GM12878 (cell line): ENCODE measurements at regions not wholly inside any gene's neighbourhood (a gene's known extent, or its start where the extent isn't known, plus 50 kb on each side); places are given as distances from the start of the nearest gene placed in this dataset.

Source experiments
- ATAC-seq: fragments of 200-7000 bp; cut with Tn5 transposase; 3 replicates; pipeline ENCODE4 v1.9.1; 2020; ENCODE audit warnings: mild to moderate bottlenecking, moderate library complexity
- BruUV-seq: library from RNA; stranded (reverse); fragments of 400-500 nt; replicated peaks from 2 replicates; lab custom pipeline; 2021; lab: Mats Ljungman, UMichigan
- CTCF ChIA-PET: fragments of 300-600 bp; sonication (Branson Sonifier 250); formaldehyde crosslinking; extraction: SDS; loops from one replicate; lab custom pipeline; 2021; ENCODE audit warnings: inconsistent platforms; lab: Yijun Ruan, JAX
- POLR2A ChIA-PET: fragments of 350-600 bp; formaldehyde crosslinking; extraction: SDS; loops from one replicate; lab custom pipeline; 2021; ENCODE audit warnings: inconsistent platforms; lab: Charles Lee
- RAD21 ChIA-PET: fragments of 300-600 bp; sonication (Branson Sonifier 250); formaldehyde crosslinking; loops from one replicate; lab custom pipeline; 2023; ENCODE audit warnings: antibody characterized with exemption; ENCODE audit not compliant: unreplicated experiment; lab: Charles Lee
- SMC1A ChIA-PET: fragments of 300-600 bp; sonication (Branson Sonifier 250); formaldehyde crosslinking; loops from one replicate; lab custom pipeline; 2023; ENCODE audit not compliant: unreplicated experiment, uncharacterized antibody; lab: Charles Lee
- DNase-seq: peaks from one replicate; pipeline ENCODE4 v3.0.0-alpha.2; 2011; ENCODE audit warnings: low read depth, low spot score
- FAIRE-seq: peaks from 3 replicates; lab custom pipeline; 2011; peaks lifted over from hg19 to GRCh38; lab: Jason Lieb, UNC
- H2AFZ ChIP-seq: 2 replicates; pipeline ENCODE4 v1.6.0; 2011; ENCODE audit warnings: low read depth, low read length, control low read depth; ENCODE audit not compliant: control insufficient read depth
- H3K27ac ChIP-seq: 2 replicates; pipeline ENCODE4 v1.5.1; 2011; ENCODE audit warnings: control low read depth; ENCODE audit not compliant: control insufficient read depth, insufficient read depth
- H3K27me3 ChIP-seq, 2 experiments: replicated peaks in 1 of 2; 2 replicates each; pipeline versions ENCODE4 v1.6.0 to v1.6.1; 2011; ENCODE audit warnings: low read length in 1 of 2; ENCODE audit not compliant: control insufficient read depth in 2 of 2, insufficient read depth in 2 of 2
- H3K36me3 ChIP-seq, 2 experiments: 2 replicates each; pipeline ENCODE4 v1.5.1; 2011; ENCODE audit warnings: low read length in 1 of 2; ENCODE audit not compliant: control insufficient read depth in 2 of 2, insufficient read depth in 2 of 2
- H3K4me1 ChIP-seq: 2 replicates; pipeline ENCODE4 v1.6.1; 2011; ENCODE audit warnings: mild to moderate bottlenecking, low read length, moderate library complexity, mixed read lengths; ENCODE audit not compliant: control insufficient read depth, insufficient read depth
- H3K4me2 ChIP-seq: 2 replicates; pipeline ENCODE4 v1.6.0; 2011; ENCODE audit warnings: control low read depth; ENCODE audit not compliant: control insufficient read depth, insufficient read depth
- H3K4me3 ChIP-seq: fragments of 200-600 bp; sonication (generic); 2 replicates; pipeline ENCODE4 v1.5.1; 2016
- H3K79me2 ChIP-seq: 2 replicates; pipeline ENCODE4 v1.6.0; 2011; ENCODE audit warnings: low read length; ENCODE audit not compliant: control insufficient read depth, insufficient read depth
- H3K9ac ChIP-seq: 2 replicates; pipeline ENCODE4 v1.8.0; 2011; ENCODE audit warnings: low read length, control low read depth, mixed read lengths; ENCODE audit not compliant: control insufficient read depth, insufficient read depth
- H3K9me3 ChIP-seq: replicated peaks from 3 replicates; pipeline ENCODE4 v1.5.1; 2011; ENCODE audit warnings: mild to moderate bottlenecking, low read length; ENCODE audit not compliant: control insufficient read depth, insufficient read depth
- H4K20me1 ChIP-seq: 2 replicates; pipeline ENCODE4 v1.6.0; 2011; ENCODE audit not compliant: control insufficient read depth, insufficient read depth
- ATF7 ChIP-seq: fragments of 450-650 bp; IDR thresholded peaks from 2 replicates; pipeline ENCODE4 v1.6.1; 2016; ENCODE audit warnings: low read depth, mild to moderate bottlenecking
- CHD1 ChIP-seq: IDR thresholded peaks from 2 replicates; pipeline ENCODE4 v1.6.1; 2012; ENCODE audit warnings: low read depth, low read length, improper control_type of control experiment
- CHD2 ChIP-seq: IDR thresholded peaks from 2 replicates; pipeline ENCODE4 v1.6.1; 2011; ENCODE audit warnings: low read depth, low read length, improper control_type of control experiment, borderline replicate concordance
- DPF2 ChIP-seq: fragments of 450-650 bp; IDR thresholded peaks from 2 replicates; pipeline ENCODE4 v1.6.1; 2017; ENCODE audit warnings: mild to moderate bottlenecking
- E4F1 ChIP-seq: fragments of 450-650 bp; IDR thresholded peaks from 2 replicates; pipeline ENCODE4 v1.6.1; 2018; ENCODE audit warnings: borderline replicate concordance, mild to moderate bottlenecking; ENCODE audit not compliant: partially characterized antibody
- EZH2 ChIP-seq: IDR thresholded peaks from 2 replicates; pipeline ENCODE4 v1.6.1; 2012; ENCODE audit warnings: low read depth, mild to moderate bottlenecking, control low read depth, inconsistent platforms, low read length, borderline replicate concordance; ENCODE audit not compliant: control insufficient read depth
- HDAC2 ChIP-seq: fragments of 200-600 bp; sonication (generic); IDR thresholded peaks from 2 replicates; pipeline ENCODE4 v1.6.1; 2017
- KDM1A ChIP-seq: fragments of 200-600 bp; sonication (generic); IDR thresholded peaks from 2 replicates; pipeline ENCODE4 v1.6.1; 2016; ENCODE audit warnings: borderline replicate concordance
- MEF2B ChIP-seq: fragments of 450-650 bp; IDR thresholded peaks from 2 replicates; pipeline ENCODE4 v1.6.1; 2018; ENCODE audit warnings: mild to moderate bottlenecking, moderate library complexity; ENCODE audit not compliant: partially characterized antibody, poor library complexity, severe bottlenecking
- MYB ChIP-seq: fragments of 150-350 bp; IDR thresholded peaks from 2 replicates; pipeline ENCODE4 v1.6.1; 2014; ENCODE audit warnings: mild to moderate bottlenecking, low read depth, low read length, borderline replicate concordance
- NR2F1 ChIP-seq: fragments of 450-650 bp; conservative IDR thresholded peaks from 2 replicates; pipeline ENCODE4 v1.6.1; 2017; ENCODE audit warnings: mild to moderate bottlenecking
- NRF1 ChIP-seq: conservative IDR thresholded peaks from 2 replicates; pipeline ENCODE4 v1.6.1; 2011; ENCODE audit warnings: mild to moderate bottlenecking, low read depth, low read length, improper control_type of control experiment
- PAX5 ChIP-seq: IDR thresholded peaks from 2 replicates; pipeline ENCODE4 v1.6.1; 2011; ENCODE audit warnings: low read depth, low read length, borderline replicate concordance
- RAD51 ChIP-seq: fragments of 450-650 bp; IDR thresholded peaks from 2 replicates; pipeline ENCODE4 v1.6.1; 2016; ENCODE audit warnings: moderate library complexity, mild to moderate bottlenecking, inconsistent platforms
- SIN3A ChIP-seq: IDR thresholded peaks from 2 replicates; pipeline ENCODE4 v1.6.1; 2012; ENCODE audit warnings: low read depth, low read length, improper control_type of control experiment
- TAF1 ChIP-seq: IDR thresholded peaks from 2 replicates; pipeline ENCODE4 v1.6.1; 2011; ENCODE audit warnings: mild to moderate bottlenecking, low read depth, low read length, borderline replicate concordance
- USF1 ChIP-seq: IDR thresholded peaks from 2 replicates; pipeline ENCODE4 v1.6.1; 2011; ENCODE audit warnings: borderline replicate concordance, low read depth, mild to moderate bottlenecking, moderate library complexity, mixed read lengths, low read length; ENCODE audit not compliant: insufficient read depth; ENCODE audit errors: extremely low read length
- WGBS: methylation state at CpG from one replicate; pipeline ENCODE4 v1.1.6; 2016; ENCODE audit warnings: low lambda C conversion rate; ENCODE audit not compliant: insufficient replicate concordance, insufficient coverage; ENCODE audit errors: missing lambda C conversion rate; 5-methylcytosine and 5-hydroxymethylcytosine counted together
- in situ Hi-C: fragments of 300-500 bp; cut with MboI; formaldehyde crosslinking; loops from 9 replicates; pipeline ENCODE4 v1.14.3; 2018; ENCODE audit warnings: mixed read lengths
- intact Hi-C: fragments of 100-400 bp; cut with micrococcal nuclease; formaldehyde crosslinking; loops from one replicate; pipeline ENCODE4 v1.14.2; 2022; ENCODE audit not compliant: unreplicated experiment

GRCh38 chr2:129400826-129401225 is 578.6 kb upstream of the RAB6C start:
- ATAC-seq (peak; percentile 50), FAIRE-seq (no peak), DNase-seq (no peak)
- CTCF ChIA-PET: interaction anchor here (0.8 to 1.0 kb wide), 2 partner anchors 93 to 207 kb away, joined by 3 to 4 read pairs; no protein-coding TSS in a partner anchor
- H3K27ac ChIP-seq: no peak overlapping the region
- H2AFZ ChIP-seq: no peak overlapping the region
- RAD21 ChIA-PET: interaction anchor here (1.6 kb wide), 1 partner anchor 664 kb away, joined by 3 read pairs; no protein-coding TSS in a partner anchor
- H3K79me2 ChIP-seq: no peaks in the 10 kb centered on the region
- H3K9ac ChIP-seq: no peak overlapping the region
- no TSS peak for BruUV-seq
- intact Hi-C loops: loop anchor here (10.0 kb wide), 1 partner anchor 444 kb away; no protein-coding TSS in a partner anchor
- H3K36me3 ChIP-seq: no peaks in the 10 kb centered on the region
- H3K4me3 ChIP-seq: no peak overlapping the region
- SMC1A ChIA-PET: interaction anchor here (0.8 to 1.1 kb wide), 2 partner anchors 10 to 19 kb away, joined by 3 read pairs; no protein-coding TSS in a partner anchor
- H3K27me3 ChIP-seq: no peaks in the 10 kb centered on the region
- no peaks in the 10 kb centered on the region for H4K20me1 ChIP-seq
- H3K4me1 ChIP-seq: no peaks in the 10 kb centered on the region; the same call in 1 of the 2 replicates
- no peak overlapping the region for H3K4me2 ChIP-seq
- in situ Hi-C loops: no loop called here
- WGBS: 19% methylated on average over 7 of the region's 7 CpGs
- POLR2A ChIA-PET: no interaction called here
- TF ChIP-seq DPF2 (no peak), RAD51 (peak; percentile 27; the same call in 1 of the 2 replicates), NRF1 (no peak), CHD2 (no peak), MEF2B (no peak), PAX5 (no peak), ATF7 (no peak), TAF1 (no peak), MYB (no peak), SIN3A (no peak), CHD1 (no peak), HDAC2 (no peak), E4F1 (no peak), EZH2 (no peak), NR2F1 (no peak), USF1 (peak; percentile 52), KDM1A (no peak)
- no peaks in the 10 kb centered on the region for H3K9me3 ChIP-seq
